ENCODE measurements at regions not wholly inside any gene's neighbourhood (a gene's known extent, or its start where the extent isn't known, plus 50 kb on each side); places are given as distances from the start of the nearest gene placed in this dataset.

- TF ChIP-seq CTCF (conservative IDR thresholded peaks at IDR 0.05; ENCODE audit: low read length) (no peak), EZH2phosphoT487 (IDR thresholded peaks at IDR 0.05; ENCODE audit: borderline replicate concordance, low read depth, low read length) (no peak)
Observed at GRCh38 chr5:117461966-117462365, 887.3 kb upstream of the SEMA6A start.
